Upper lobe of left lung (tissue), 4 donors: ENCODE measurements at regions not wholly inside any gene's neighbourhood (a gene's known extent, or its start where the extent isn't known, plus 50 kb on each side); places are given as distances from the start of the nearest gene placed in this dataset.

Experiments
- POLR2A ChIP-seq, 4 donors: fragments of 450-650 bp; IDR thresholded peaks; one replicate each; pipeline ENCODE4 v1.5.1; 2016 to 2017; ENCODE audit warnings: antibody characterized with exemption in 4 of 4, mild to moderate bottlenecking in 2 of 4
- POLR2AphosphoS5 ChIP-seq, 2 donors: sonication (generic); formaldehyde crosslinking; IDR thresholded peaks; one replicate each; pipeline ENCODE4 v1.5.1; 2017; ENCODE audit warnings: antibody characterized with exemption in 2 of 2
- TF ChIP-seq, protein P1 (sequence below), 6 experiments: fragments of 450-650 bp in 4 of 6; fragments of 200-600 bp in 2 of 6; sonication (generic) in 2 of 6; IDR thresholded peaks; one replicate each; pipeline ENCODE4 v1.5.1; 2016 to 2019; ENCODE audit warnings: antibody characterized with exemption in 6 of 6

DNA sequence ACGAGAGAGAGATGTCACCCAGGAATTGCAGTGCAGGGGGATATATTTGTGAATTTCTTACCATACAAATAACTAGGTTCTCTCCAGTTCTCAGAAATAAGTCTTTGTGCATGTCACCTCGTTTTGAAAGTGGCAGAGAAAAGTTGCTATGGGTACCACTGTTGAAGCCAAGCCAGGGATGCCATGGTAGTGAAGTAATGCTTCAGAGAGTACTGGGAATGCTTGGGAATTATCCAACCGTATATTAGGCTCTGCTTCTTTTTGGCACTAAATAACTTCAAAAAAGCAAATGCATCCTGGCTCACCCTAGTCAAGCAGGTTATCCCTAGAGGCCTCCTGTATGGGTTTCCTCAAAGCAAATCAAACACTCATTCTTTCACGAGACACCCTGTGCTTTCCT lies 50.7 kb upstream of the DDX18 start:
- TF ChIP-seq POLR2A (IDR thresholded peaks at IDR 0.05): no peak
- TF ChIP-seq, protein P1, sequence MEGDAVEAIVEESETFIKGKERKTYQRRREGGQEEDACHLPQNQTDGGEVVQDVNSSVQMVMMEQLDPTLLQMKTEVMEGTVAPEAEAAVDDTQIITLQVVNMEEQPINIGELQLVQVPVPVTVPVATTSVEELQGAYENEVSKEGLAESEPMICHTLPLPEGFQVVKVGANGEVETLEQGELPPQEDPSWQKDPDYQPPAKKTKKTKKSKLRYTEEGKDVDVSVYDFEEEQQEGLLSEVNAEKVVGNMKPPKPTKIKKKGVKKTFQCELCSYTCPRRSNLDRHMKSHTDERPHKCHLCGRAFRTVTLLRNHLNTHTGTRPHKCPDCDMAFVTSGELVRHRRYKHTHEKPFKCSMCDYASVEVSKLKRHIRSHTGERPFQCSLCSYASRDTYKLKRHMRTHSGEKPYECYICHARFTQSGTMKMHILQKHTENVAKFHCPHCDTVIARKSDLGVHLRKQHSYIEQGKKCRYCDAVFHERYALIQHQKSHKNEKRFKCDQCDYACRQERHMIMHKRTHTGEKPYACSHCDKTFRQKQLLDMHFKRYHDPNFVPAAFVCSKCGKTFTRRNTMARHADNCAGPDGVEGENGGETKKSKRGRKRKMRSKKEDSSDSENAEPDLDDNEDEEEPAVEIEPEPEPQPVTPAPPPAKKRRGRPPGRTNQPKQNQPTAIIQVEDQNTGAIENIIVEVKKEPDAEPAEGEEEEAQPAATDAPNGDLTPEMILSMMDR (IDR thresholded peaks at IDR 0.05): no peak
- TF ChIP-seq POLR2AphosphoS5 (IDR thresholded peaks at IDR 0.05): no peak
